HL-60 (cell line): ENCODE measurements at regions not wholly inside any gene's neighbourhood (a gene's known extent, or its start where the extent isn't known, plus 50 kb on each side); places are given as distances from the start of the nearest gene placed in this dataset.

Source experiments
- DNase-seq, 2 experiments: peaks; one replicate each; pipeline ENCODE4 v3.0.0-alpha.2; 2010 to 2020; ENCODE audit warnings: low read depth in 1 of 2, low spot score in 1 of 2
- H3K27ac ChIP-seq: fragments of 250-450 bp; sonication (Bioruptor Pico); replicated peaks from 2 replicates; pipeline ENCODE4 v1.5.1; 2020; ENCODE audit warnings: mild to moderate bottlenecking, moderate library complexity
- H3K27me3 ChIP-seq: fragments of 250-450 bp; sonication (Bioruptor Pico); 2 replicates; pipeline ENCODE4 v1.5.1; 2021; ENCODE audit warnings: mild to moderate bottlenecking, moderate library complexity; ENCODE audit not compliant: insufficient read depth, poor library complexity, severe bottlenecking
- H3K4me3 ChIP-seq: replicated peaks from 2 replicates; pipeline ENCODE4 v1.5.1; 2011; ENCODE audit warnings: mild to moderate bottlenecking, control low read depth, low read length; ENCODE audit not compliant: insufficient read depth
- CTCF ChIP-seq: IDR thresholded peaks from one replicate; pipeline ENCODE4 v1.5.1; 2011; ENCODE audit warnings: low read length, control low read depth, inconsistent platforms; ENCODE audit not compliant: insufficient read depth
- GABPA ChIP-seq: IDR thresholded peaks from 2 replicates; pipeline ENCODE4 v1.6.1; 2012; ENCODE audit warnings: low read depth
- POLR2AphosphoS5 ChIP-seq: IDR thresholded peaks from 2 replicates; pipeline ENCODE4 v1.6.1; 2012; ENCODE audit warnings: low read depth
- REST ChIP-seq: IDR thresholded peaks from 2 replicates; pipeline ENCODE4 v1.6.1; 2012; ENCODE audit warnings: low read depth; ENCODE audit not compliant: insufficient replicate concordance
- SPI1 ChIP-seq: IDR thresholded peaks from 2 replicates; pipeline ENCODE4 v1.6.1; 2012; ENCODE audit warnings: low read depth, mild to moderate bottlenecking, borderline replicate concordance

- no peak for TF ChIP-seq SPI1
- no peak for TF ChIP-seq CTCF
- no peak for TF ChIP-seq POLR2AphosphoS5
- TF ChIP-seq GABPA: no peak
- TF ChIP-seq REST: no peak
- DNase-seq: no peak
- no peak overlapping the region for H3K27ac ChIP-seq
- no peak overlapping the region for H3K4me3 ChIP-seq
- H3K27me3 ChIP-seq: no peaks in the 10 kb centered on the region
Measured at GRCh38 chr13:74784959-74785358, 650.8 kb upstream of the KLF12 start.

DNA sequence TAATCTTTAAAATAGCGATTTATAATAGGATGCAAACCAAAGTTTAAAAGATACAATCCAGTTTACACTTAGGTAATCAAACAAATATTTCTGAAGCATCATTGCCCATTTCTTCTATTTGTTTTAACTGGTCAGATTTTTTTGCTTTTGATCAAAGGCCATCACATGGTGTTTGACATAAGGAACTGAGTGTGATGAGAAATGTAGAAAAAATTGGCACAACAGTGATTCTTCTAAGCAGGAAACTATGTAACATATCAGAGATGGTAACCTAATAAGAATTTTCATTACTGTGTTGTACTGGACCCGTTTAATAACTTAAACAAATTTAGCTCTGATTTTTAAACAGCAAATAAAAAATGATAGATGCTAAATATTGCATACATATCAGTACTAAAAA lies 644.7 kb upstream of the KLF12 start:
- no peak overlapping the region for H3K4me3 ChIP-seq
- TF ChIP-seq GABPA (no peak), SPI1 (no peak), POLR2AphosphoS5 (no peak), CTCF (no peak), REST (no peak)
- H3K27me3 ChIP-seq: no peaks in the 10 kb centered on the region
- H3K27ac ChIP-seq: no peak overlapping the region
- no peak for DNase-seq

GRCh38 chr13:74778087-74778486 lies 643.9 kb upstream of the KLF12 start:
- TF ChIP-seq POLR2AphosphoS5 (no peak), GABPA (no peak), REST (no peak), CTCF (no peak), SPI1 (no peak)
- H3K27ac ChIP-seq: no peak overlapping the region
- no peaks in the 10 kb centered on the region for H3K27me3 ChIP-seq
- no peak overlapping the region for H3K4me3 ChIP-seq
- DNase-seq: no peak
